Urinary bladder (tissue), 3 donors: ENCODE measurements at regions not wholly inside any gene's neighbourhood (a gene's known extent, or its start where the extent isn't known, plus 50 kb on each side); places are given as distances from the start of the nearest gene placed in this dataset.
"Not testable (repeated sequence)": the region's sequence is repeated elsewhere in the genome, so short reads cannot be mapped to it uniquely, and the experiment has no call there.

Experiments
- DNase-seq: peaks from one replicate; pipeline ENCODE4 v3.0.0-alpha.2; 2015; ENCODE audit errors: extremely low spot score
- H3K27ac ChIP-seq: one replicate; pipeline ENCODE4 v1.5.1; 2013; ENCODE audit warnings: low read depth, mild to moderate bottlenecking, moderate library complexity
- H3K36me3 ChIP-seq: one replicate; pipeline ENCODE4 v1.6.1; 2013; ENCODE audit warnings: mild to moderate bottlenecking, moderate library complexity; ENCODE audit not compliant: insufficient read depth
- H3K4me1 ChIP-seq: one replicate; pipeline ENCODE4 v1.6.1; 2013; ENCODE audit warnings: mild to moderate bottlenecking, moderate library complexity; ENCODE audit not compliant: insufficient read depth
- H3K4me3 ChIP-seq: one replicate; pipeline ENCODE4 v1.5.1; 2013; ENCODE audit warnings: low read depth, low read length
- WGBS: extraction: QIAGEN DNeasy Blood & Tissue Kit; methylation state at CpG from one replicate; pipeline ENCODE4 v1.1.7; 2013; 5-methylcytosine and 5-hydroxymethylcytosine counted together
- donor health status: healthy with polysubstance abuse.
- donor health status: healthy.

DNA sequence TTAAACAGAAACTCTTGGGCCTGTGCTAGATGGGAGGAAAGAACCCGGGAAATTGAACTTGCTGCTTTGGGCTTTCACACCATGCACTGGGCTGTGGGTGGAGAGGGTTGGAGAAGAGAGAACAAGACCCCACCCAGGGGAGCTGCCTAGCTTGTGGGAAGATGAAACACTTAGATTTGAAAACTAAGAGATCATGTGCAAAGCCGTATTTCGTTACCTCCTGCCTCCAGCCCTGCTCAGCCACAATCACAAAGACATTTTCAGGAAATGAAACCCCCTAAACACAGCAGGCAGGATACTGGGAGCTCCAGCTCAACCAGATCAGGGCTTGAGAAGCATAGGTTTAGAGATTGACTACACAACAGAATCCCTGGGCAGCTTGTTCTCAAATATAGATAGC is 183.0 kb upstream of the C2CD4B start:
- 80% methylated on average over 3 of the region's 3 CpGs for WGBS
- Histone ChIP-seq H3K36me3 (no peaks in the 10 kb centered on the region), H3K4me3 (no peak overlapping the region), H3K27ac (no peak overlapping the region), H3K4me1 (no peaks in the 10 kb centered on the region)
- DNase-seq = no peak

- H3K4me1 ChIP-seq = no peaks in the 10 kb centered on the region
- 86% methylated on average over 3 of the region's 3 CpGs for WGBS
- H3K36me3 ChIP-seq = no peaks in the 10 kb centered on the region
Measured at GRCh38 chr15:62348623-62349022, 183.5 kb upstream of the C2CD4B start.

DNA sequence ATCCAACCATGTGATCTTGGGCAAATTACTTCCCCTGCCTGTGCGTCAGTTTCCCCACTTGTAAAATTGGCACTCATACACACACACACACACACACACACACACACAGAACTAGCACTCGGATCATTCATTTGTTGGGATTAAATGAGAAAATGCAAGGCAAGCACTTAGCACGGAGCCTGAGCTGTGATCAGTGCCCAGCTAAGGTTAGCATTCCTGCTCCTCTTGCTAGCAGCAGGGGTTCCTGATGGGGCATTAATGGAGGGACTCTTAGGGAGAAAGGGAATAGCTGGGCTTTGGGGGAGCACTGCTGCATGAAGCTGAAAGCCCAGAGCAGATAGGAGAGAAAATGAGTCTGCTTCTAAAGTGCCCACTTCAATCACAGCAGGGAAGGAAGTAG is 187.7 kb upstream of the C2CD4B start:
- no peak for DNase-seq
- Histone ChIP-seq H3K36me3 (no peaks in the 10 kb centered on the region), H3K4me1 (no peaks in the 10 kb centered on the region), H3K27ac (no peak overlapping the region), H3K4me3 (no peak overlapping the region)
- 64% methylated on average over 3 of the region's 3 CpGs for WGBS

More at GRCh38 chr15:62348623-62349022, 183.5 kb upstream of the C2CD4B start:
- H3K4me3 ChIP-seq = no peak overlapping the region
- H3K27ac ChIP-seq = no peak overlapping the region
- DNase-seq = no peak

GRCh38 chr15:62357431-62357830 is 192.3 kb upstream of the C2CD4B start:
- no peak overlapping the region for H3K27ac ChIP-seq

DNA sequence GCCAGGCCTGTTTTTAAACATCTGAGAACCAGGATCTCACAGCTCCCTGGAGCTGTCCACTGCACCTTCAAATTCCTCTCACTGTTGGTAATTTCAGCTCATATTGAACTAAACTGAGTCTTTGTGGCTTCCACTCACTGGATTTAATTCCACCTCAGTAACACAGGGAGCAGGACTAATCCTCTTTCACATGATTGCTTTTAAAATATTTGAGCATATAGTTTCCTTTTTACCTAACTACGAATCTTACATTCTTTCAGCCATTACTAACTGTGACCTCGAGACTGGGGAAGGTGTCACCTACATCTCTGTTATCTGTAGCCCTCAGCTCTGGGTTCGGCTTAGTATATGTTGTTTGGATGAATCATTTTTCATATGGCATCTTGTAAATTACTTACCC is 194.3 kb upstream of the C2CD4B start:
- 77% methylated on average over 3 of the region's 3 CpGs for WGBS
- no peaks in the 10 kb centered on the region for H3K4me1 ChIP-seq
- no peak overlapping the region for H3K27ac ChIP-seq
- no peak for DNase-seq
- H3K4me3 ChIP-seq = no peak overlapping the region
- H3K36me3 ChIP-seq = no peaks in the 10 kb centered on the region

More at GRCh38 chr15:62357431-62357830, 192.3 kb upstream of the C2CD4B start:
- WGBS = 71% methylated on average over 5 of the region's 5 CpGs
- DNase-seq = no peak
- H3K4me1 ChIP-seq = no peaks in the 10 kb centered on the region
- H3K4me3 ChIP-seq = no peak overlapping the region
- no peaks in the 10 kb centered on the region for H3K36me3 ChIP-seq

GRCh38 chr15:62360332-62361097 is 195.4 kb upstream of the C2CD4B start:
- no peak for DNase-seq
- no peak overlapping the region for H3K4me3 ChIP-seq
- 71% methylated on average over 11 of the region's 11 CpGs for WGBS
- H3K4me1 ChIP-seq = no peaks in the 10 kb centered on the region
- no peaks in the 10 kb centered on the region for H3K36me3 ChIP-seq
- H3K27ac ChIP-seq = no peak overlapping the region

DNA sequence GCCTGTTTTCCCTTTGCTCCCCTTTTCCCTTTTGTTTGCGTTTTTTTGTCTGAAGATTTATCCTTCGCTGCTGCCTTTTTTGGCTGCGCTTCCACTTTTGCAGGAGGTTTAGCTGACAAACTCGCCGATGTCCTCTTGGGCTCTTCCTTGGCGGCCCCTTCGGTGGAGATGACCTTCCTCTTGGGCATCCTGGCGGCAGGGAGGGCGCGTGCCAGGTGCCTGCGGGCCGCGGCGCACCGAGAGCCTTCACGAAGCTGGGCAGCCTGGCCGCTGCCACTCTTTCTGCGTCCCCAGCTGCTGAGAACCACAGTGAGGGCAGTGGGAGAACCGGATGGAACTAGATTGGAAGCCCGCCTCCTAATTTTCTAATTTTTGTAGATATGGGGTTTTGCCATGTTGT is 197.1 kb upstream of the C2CD4B start:
- Histone ChIP-seq H3K4me1 (no peaks in the 10 kb centered on the region), H3K27ac (no peak overlapping the region), H3K36me3 (no peaks in the 10 kb centered on the region), H3K4me3 (no peak overlapping the region)
- WGBS = 91% methylated on average over 20 of the region's 20 CpGs
- no peak for DNase-seq

DNA sequence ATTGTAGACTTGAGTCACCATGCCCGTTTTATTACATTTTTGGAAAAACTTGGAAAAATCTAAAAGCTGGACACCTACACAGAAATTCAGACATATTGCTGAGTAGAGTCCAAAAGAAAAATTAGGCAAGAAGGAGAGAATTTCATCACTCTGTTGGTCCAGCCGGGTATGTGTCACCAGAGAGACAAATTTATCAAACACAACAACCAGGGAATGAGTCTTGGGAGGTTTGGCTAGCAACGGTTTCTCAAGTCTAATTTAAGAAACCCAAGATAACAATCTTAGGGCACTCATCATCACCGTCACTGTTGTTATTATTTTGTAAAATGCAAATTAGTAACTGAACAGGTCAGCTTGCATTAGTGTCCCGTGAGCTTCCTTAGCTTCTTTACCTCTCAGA is 197.5 kb upstream of the C2CD4B start:
- 59% methylated on average over 5 of the region's 5 CpGs for WGBS
- Histone ChIP-seq H3K4me3 (no peak overlapping the region), H3K36me3 (no peaks in the 10 kb centered on the region), H3K27ac (no peak overlapping the region), H3K4me1 (no peaks in the 10 kb centered on the region)
- no peak for DNase-seq

GRCh38 chr15:62363913-62364312 is 198.8 kb upstream of the C2CD4B start:
- no peaks in the 10 kb centered on the region for H3K4me1 ChIP-seq
- WGBS = 50% methylated on average over 1 of the region's 1 CpG
- no peak overlapping the region for H3K27ac ChIP-seq
- H3K36me3 ChIP-seq = no peaks in the 10 kb centered on the region
- no peak overlapping the region for H3K4me3 ChIP-seq
- DNase-seq = no peak

- no peak overlapping the region for H3K4me3 ChIP-seq
- 71% methylated on average over 4 of the region's 4 CpGs for whole genome bisulfite sequencing
Measured at GRCh38 chr15:62365795-62366442, 200.8 kb upstream of the C2CD4B start.

DNA sequence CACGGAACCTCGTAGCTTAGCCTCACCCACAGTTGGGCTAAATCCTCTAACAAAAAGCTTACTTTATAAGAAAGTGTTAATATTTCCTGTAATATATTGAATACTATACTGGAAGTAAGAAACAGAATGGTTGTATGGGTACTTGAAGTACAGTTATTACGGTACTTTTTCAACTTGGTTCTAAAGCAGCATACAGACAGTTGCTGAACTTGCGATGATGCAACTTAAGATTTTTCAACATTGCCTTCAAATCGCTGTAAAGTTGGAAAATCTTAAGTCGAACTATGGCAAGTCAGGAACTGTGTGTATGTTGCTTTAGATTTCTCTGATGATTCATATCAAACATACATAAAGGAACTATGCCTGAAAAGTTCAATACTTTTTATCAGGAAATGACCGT is 204.4 kb upstream of the C2CD4B start:
- H3K4me1 ChIP-seq = no peaks in the 10 kb centered on the region
- H3K36me3 ChIP-seq = no peaks in the 10 kb centered on the region
- H3K27ac ChIP-seq = no peak overlapping the region
- DNase-seq = no peak
- 83% methylated on average over 7 of the region's 7 CpGs for WGBS
- H3K4me3 ChIP-seq = no peak overlapping the region

More at GRCh38 chr15:62365795-62366442, 200.8 kb upstream of the C2CD4B start:
- Histone ChIP-seq H3K36me3 (no peaks in the 10 kb centered on the region), H3K4me1 (no peaks in the 10 kb centered on the region), H3K27ac (no peak overlapping the region)
- DNase-seq = no peak

GRCh38 chr15:62371683-62372082 is 206.6 kb upstream of the C2CD4B start:
- H3K4me3 ChIP-seq, H3K4me1 ChIP-seq, H3K27ac ChIP-seq, H3K36me3 ChIP-seq, DNase-seq: not testable (repeated sequence)
- WGBS = 92% methylated on average over 4 of the region's 4 CpGs

DNA sequence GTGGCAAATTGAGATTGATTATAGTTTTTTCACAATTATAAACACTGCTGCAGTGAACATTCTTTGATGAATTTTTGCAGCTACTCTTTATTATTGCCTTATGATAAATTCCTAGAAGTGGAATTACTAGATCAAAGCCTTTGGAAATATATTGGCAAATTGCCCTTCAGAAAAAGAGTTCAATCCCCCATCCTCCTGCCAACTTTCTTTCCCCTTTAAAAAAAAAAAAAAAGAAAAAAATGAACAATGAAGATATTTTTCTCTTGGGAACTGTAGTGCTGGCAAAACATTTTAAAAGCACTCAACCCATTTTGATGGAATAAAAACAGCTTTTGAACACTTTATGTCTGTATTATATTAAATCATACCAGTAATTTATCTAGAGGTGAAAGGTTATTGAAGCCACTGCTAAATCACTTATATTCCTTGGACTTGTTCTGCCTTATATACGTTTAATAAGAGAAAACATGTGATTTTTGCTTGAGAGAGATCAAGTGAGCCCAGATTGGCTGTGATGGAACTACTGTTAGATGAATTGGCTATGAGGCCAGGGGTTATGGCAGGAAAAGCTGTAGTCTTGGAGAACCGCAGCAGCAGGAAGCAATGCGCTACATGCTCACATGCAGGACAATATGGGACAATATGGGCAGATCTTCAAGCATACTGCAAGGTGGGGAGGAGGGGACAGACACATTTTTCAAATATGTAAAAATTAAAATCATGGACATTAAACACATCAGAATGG is 212.8 kb upstream of the C2CD4B start:
- H3K27ac ChIP-seq = no peak overlapping the region
- DNase-seq = no peak
- no peaks in the 10 kb centered on the region for H3K36me3 ChIP-seq
- 77% methylated on average over 3 of the region's 3 CpGs for WGBS
- H3K4me1 ChIP-seq = no peaks in the 10 kb centered on the region
- no peak overlapping the region for H3K4me3 ChIP-seq
